Lower lobe of right lung (tissue), 2 donors: ENCODE measurements at regions not wholly inside any gene's neighbourhood (a gene's known extent, or its start where the extent isn't known, plus 50 kb on each side); places are given as distances from the start of the nearest gene placed in this dataset.

Experiments used
- ATAC-seq, 2 donors: fragments of 200-7000 bp; cut with Tn5 transposase; one replicate each; pipeline ENCODE4 v1.9.1; 2020 to 2022; ENCODE audit warnings: mild to moderate bottlenecking in 2 of 2, moderate library complexity in 2 of 2
- DNase-seq: peaks from one replicate; pipeline ENCODE4 v3.0.0-alpha.2; 2020
- H3K27ac ChIP-seq: fragments of 200-600 bp; one replicate; pipeline ENCODE4 v1.8.0; 2022
- H3K27me3 ChIP-seq: fragments of 200-600 bp; one replicate; pipeline ENCODE4 v1.8.0; 2022; ENCODE audit warnings: low read depth
- H3K36me3 ChIP-seq: fragments of 200-600 bp; one replicate; pipeline ENCODE4 v1.8.0; 2022; ENCODE audit warnings: mild to moderate bottlenecking
- H3K4me1 ChIP-seq: fragments of 200-600 bp; one replicate; pipeline ENCODE4 v1.8.0; 2022
- H3K4me3 ChIP-seq: fragments of 200-600 bp; one replicate; pipeline ENCODE4 v1.8.0; 2022; ENCODE audit warnings: mild to moderate bottlenecking
- H3K9me3 ChIP-seq: fragments of 200-600 bp; one replicate; pipeline ENCODE4 v1.8.0; 2022
- intact Hi-C: fragments of 100-400 bp; cut with DNase I; formaldehyde crosslinking; loops from one replicate; pipeline ENCODE4 v1.11.0; 2022
- TF ChIP-seq, protein P1 (sequence below): fragments of 200-600 bp; IDR thresholded peaks from one replicate; pipeline ENCODE4 v1.8.0; 2022; ENCODE audit warnings: antibody characterized with exemption, mild to moderate bottlenecking
- donor health status: DM: no; HTN: yes; CAD: no; lungs with severe emphysema.

DNA sequence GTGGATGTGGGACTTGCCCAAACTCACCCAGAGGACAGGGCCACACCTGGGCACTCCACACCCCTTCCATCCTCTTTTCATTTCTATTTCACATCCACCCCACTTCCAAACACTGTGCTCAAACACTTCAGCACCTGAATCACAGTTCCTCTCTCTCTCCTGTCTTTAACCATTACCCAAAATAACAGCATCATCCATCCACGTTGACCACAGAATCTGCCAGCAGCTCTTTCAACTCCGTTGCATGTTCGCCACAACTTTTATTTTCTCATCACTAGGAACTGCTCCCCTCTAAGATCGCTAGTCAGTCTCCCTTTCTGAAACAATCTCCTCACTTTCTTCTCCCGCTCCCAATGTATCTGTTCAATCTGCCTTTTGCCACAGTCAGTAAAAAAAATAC lies 121.6 kb upstream of the HNRNPA3 start:
- DNase-seq (no peak), ATAC-seq (no peak)
- H3K27me3 ChIP-seq: no peaks in the 10 kb centered on the region
- intact Hi-C loops: no loop called here
- no peak overlapping the region for H3K4me3 ChIP-seq
- TF ChIP-seq, protein P1, sequence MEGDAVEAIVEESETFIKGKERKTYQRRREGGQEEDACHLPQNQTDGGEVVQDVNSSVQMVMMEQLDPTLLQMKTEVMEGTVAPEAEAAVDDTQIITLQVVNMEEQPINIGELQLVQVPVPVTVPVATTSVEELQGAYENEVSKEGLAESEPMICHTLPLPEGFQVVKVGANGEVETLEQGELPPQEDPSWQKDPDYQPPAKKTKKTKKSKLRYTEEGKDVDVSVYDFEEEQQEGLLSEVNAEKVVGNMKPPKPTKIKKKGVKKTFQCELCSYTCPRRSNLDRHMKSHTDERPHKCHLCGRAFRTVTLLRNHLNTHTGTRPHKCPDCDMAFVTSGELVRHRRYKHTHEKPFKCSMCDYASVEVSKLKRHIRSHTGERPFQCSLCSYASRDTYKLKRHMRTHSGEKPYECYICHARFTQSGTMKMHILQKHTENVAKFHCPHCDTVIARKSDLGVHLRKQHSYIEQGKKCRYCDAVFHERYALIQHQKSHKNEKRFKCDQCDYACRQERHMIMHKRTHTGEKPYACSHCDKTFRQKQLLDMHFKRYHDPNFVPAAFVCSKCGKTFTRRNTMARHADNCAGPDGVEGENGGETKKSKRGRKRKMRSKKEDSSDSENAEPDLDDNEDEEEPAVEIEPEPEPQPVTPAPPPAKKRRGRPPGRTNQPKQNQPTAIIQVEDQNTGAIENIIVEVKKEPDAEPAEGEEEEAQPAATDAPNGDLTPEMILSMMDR: no peak
- no peaks in the 10 kb centered on the region for H3K36me3 ChIP-seq
- H3K4me1 ChIP-seq: no peaks in the 10 kb centered on the region
- H3K9me3 ChIP-seq: no peaks in the 10 kb centered on the region
- no peak overlapping the region for H3K27ac ChIP-seq

DNA sequence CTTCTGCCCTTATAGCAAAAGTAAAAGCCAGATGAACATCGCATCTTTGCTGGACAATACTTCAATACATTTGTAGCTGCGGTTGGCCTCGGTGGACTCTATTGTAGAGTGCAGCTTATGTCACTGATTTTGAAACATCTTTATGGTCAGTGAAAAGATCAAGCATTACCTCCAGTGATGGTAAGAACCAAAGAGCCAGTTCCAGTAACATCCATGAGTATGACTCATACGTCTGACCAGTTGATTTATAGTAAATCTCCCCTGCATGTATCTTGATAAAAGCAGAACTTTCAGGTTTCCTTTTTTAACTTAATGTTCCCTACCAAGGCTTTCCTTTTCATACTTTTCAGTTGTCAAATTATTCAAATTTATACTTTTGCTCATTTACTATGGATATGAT lies 119.2 kb upstream of the HNRNPA3 start:
- H3K27me3 ChIP-seq: no peaks in the 10 kb centered on the region
- no peak overlapping the region for H3K4me3 ChIP-seq
- TF ChIP-seq, protein P1: no peak
- H3K9me3 ChIP-seq: no peaks in the 10 kb centered on the region
- no peak for DNase-seq
- H3K36me3 ChIP-seq: no peaks in the 10 kb centered on the region
- ATAC-seq: no peak
- intact Hi-C loops: no loop called here
- H3K27ac ChIP-seq: no peak overlapping the region
- no peaks in the 10 kb centered on the region for H3K4me1 ChIP-seq

DNA sequence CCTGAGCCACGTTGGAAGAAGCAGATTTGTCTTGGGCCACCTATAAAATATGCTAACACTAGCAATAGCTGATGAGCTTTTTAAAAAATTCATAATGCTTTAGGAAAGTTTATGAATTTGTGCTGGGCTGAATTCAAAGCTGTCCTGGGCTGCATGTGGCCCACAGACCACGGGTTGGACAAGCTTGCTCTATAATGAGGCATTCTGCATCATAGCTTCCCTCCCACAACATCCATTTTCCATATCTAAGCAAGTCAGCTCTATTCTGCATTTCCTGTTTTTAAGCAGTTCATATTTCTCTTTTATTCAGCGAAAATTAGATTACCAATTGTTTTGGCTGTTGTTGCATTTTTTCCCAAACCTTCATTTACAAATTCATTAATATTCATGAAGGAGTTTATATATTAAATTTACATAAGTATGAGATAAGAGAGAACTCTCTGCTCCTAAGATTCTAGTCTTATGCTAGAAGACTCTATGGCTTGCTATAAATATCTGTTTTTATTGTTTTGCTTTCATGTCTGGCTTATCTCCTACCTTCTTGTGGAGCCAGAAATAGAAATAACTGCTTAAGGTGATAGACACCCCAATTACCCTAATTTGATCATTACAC lies 114.5 kb upstream of the HNRNPA3 start:
- intact Hi-C loops: no loop called here
- H3K27ac ChIP-seq: no peak overlapping the region
- no peak for DNase-seq
- TF ChIP-seq, protein P1: no peak
- no peaks in the 10 kb centered on the region for H3K36me3 ChIP-seq
- H3K27me3 ChIP-seq: no peaks in the 10 kb centered on the region
- H3K4me1 ChIP-seq: no peaks in the 10 kb centered on the region
- no peak overlapping the region for H3K4me3 ChIP-seq
- no peaks in the 10 kb centered on the region for H3K9me3 ChIP-seq
- ATAC-seq: no peak

DNA sequence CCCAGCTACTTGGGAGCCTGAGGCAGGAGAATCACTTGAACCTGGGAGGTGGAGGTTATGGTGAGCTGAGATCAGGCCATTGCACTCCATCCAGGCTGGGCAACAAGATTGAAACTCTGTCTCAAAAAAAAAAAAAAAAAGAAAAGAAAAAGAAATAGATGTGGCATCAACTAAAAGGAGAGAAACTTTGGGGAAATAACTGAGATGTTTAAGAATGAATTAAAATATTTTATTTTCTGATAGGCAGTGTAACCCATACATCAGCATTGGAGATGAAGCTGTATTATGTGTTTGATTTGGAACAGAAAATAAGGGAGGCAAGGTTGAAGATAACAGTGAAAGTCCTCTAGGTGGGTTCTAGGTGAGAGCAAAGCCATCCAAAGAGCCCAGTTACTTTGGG lies 110.7 kb upstream of the HNRNPA3 start:
- TF ChIP-seq, protein P1: no peak
- no peak for ATAC-seq
- Histone ChIP-seq H3K27ac (no peak overlapping the region), H3K9me3 (no peaks in the 10 kb centered on the region), H3K4me1 (no peaks in the 10 kb centered on the region), H3K27me3 (no peaks in the 10 kb centered on the region), H3K4me3 (no peak overlapping the region), H3K36me3 (no peaks in the 10 kb centered on the region)
- no peak for DNase-seq
- intact Hi-C loops: no loop called here

DNA sequence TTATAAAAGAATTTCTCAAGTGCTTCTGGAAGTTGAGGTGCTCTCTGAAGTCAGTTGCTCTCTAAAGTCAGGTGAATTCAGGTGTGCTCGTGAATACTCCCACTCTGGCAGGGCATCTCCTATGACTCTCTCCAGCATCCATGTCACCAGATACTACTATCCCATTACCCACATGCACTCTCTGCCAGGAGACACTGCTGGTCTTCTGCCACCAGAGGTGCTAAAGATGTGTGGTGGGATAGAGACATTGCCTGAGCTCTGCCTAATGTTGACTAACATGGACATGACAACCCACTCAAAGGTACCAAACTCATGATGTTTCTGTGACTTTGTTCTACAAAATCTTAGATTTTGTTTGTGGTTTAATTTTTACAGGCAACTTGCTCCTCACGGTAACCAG lies 106.4 kb upstream of the HNRNPA3 start:
- ATAC-seq: no peak
- no peak overlapping the region for H3K4me3 ChIP-seq
- no peaks in the 10 kb centered on the region for H3K9me3 ChIP-seq
- no peak for DNase-seq
- TF ChIP-seq, protein P1: no peak
- no peak overlapping the region for H3K27ac ChIP-seq
- H3K27me3 ChIP-seq: no peaks in the 10 kb centered on the region
- H3K36me3 ChIP-seq: no peaks in the 10 kb centered on the region
- no peaks in the 10 kb centered on the region for H3K4me1 ChIP-seq
- intact Hi-C loops: no loop called here

DNA sequence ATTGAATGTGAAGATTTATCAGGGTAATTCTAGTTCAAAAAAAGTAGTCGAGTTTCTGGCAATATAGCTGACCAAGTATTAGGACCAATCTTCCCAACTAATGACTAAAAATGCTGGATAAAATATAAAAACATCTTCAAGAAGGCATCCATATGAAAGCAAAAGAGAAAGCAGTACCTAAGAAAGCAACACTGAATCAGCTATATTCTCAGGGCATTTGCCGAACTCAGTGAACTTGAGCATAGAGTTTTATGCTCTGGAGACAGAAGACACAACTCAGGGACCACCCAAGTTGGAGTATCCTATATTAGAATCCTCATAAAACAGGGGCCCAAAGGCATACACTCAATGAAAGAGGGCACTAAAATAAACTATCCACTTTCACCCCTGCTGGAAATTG lies 103.7 kb upstream of the HNRNPA3 start:
- TF ChIP-seq, protein P1: no peak
- Histone ChIP-seq H3K27ac (no peak overlapping the region), H3K4me1 (no peaks in the 10 kb centered on the region), H3K4me3 (no peak overlapping the region), H3K27me3 (no peaks in the 10 kb centered on the region), H3K36me3 (no peaks in the 10 kb centered on the region), H3K9me3 (no peaks in the 10 kb centered on the region)
- DNase-seq: no peak
- no peak for ATAC-seq
- intact Hi-C loops: no loop called here
